GM18502 (cell line): ENCODE measurements at regions not wholly inside any gene's neighbourhood (a gene's known extent, or its start where the extent isn't known, plus 50 kb on each side); places are given as distances from the start of the nearest gene placed in this dataset.
"Not testable (repeated sequence)": the region's sequence is repeated elsewhere in the genome, so short reads cannot be mapped to it uniquely, and the experiment has no call there.

Source experiments
- ATAC-seq: cut with Tn5 transposase; IDR thresholded peaks from one replicate; pipeline ENCODE4 v1.9.1; 2021; ENCODE audit warnings: mild to moderate bottlenecking; ENCODE audit not compliant: unreplicated experiment, poor library complexity

GRCh38 chr2:215533716-215534115 is 97.8 kb upstream of the FN1 start:
- not testable (repeated sequence) for ATAC-seq

- no peak for ATAC-seq
Measured at GRCh38 chr2:215532844-215533243, 97.0 kb upstream of the FN1 start.

GRCh38 chr2:215531284-215531683 is 95.4 kb upstream of the FN1 start:
- no peak for ATAC-seq

- no peak for ATAC-seq
Measured at GRCh38 chr2:215530191-215530968, 94.5 kb upstream of the FN1 start.

- ATAC-seq, result no peak
Measured at GRCh38 chr2:215529271-215529670, 93.4 kb upstream of the FN1 start.

GRCh38 chr2:215528555-215528954 is 92.7 kb upstream of the FN1 start:
- no peak for ATAC-seq

- ATAC-seq, result no peak
Measured at GRCh38 chr2:215527736-215528135, 91.9 kb upstream of the FN1 start.

- ATAC-seq, result no peak
Measured at GRCh38 chr2:215526341-215526740, 90.5 kb upstream of the FN1 start.

GRCh38 chr2:215522237-215522636 is 86.4 kb upstream of the FN1 start:
- no peak for ATAC-seq

- ATAC-seq, result no peak
Measured at GRCh38 chr2:215521031-215521430, 85.2 kb upstream of the FN1 start.

GRCh38 chr2:215517391-215517790 is 81.5 kb upstream of the FN1 start:
- no peak for ATAC-seq

GRCh38 chr2:215514516-215514915 is 78.6 kb upstream of the FN1 start:
- ATAC-seq, result no peak

- no peak for ATAC-seq
Measured at GRCh38 chr2:215511454-215512346, 75.8 kb upstream of the FN1 start.

GRCh38 chr2:215507836-215508235 is 72.0 kb upstream of the FN1 start:
- no peak for ATAC-seq

- no peak for ATAC-seq
Measured at GRCh38 chr2:215507136-215507535, 71.3 kb upstream of the FN1 start.

- ATAC-seq, result no peak
Measured at GRCh38 chr2:215506604-215506990, 70.7 kb upstream of the FN1 start.

GRCh38 chr2:215505044-215505786 is 69.3 kb upstream of the FN1 start:
- no peak for ATAC-seq

- ATAC-seq, result no peak
Measured at GRCh38 chr2:215504547-215504946, 68.7 kb upstream of the FN1 start.

GRCh38 chr2:215503381-215503780 is 67.5 kb upstream of the FN1 start:
- no peak for ATAC-seq

- ATAC-seq, result no peak
Measured at GRCh38 chr2:215500466-215500865, 64.6 kb upstream of the FN1 start.

- no peak for ATAC-seq
Measured at GRCh38 chr2:215499331-215499730, 63.5 kb upstream of the FN1 start.
